HG03135 (cell line): ENCODE measurements at regions not wholly inside any gene's neighbourhood (a gene's known extent, or its start where the extent isn't known, plus 50 kb on each side); places are given as distances from the start of the nearest gene placed in this dataset.

Experiments used
- ATAC-seq: cut with Tn5 transposase; IDR thresholded peaks from one replicate; pipeline ENCODE4 v1.9.1; 2021; ENCODE audit warnings: mild to moderate bottlenecking, moderate library complexity; ENCODE audit not compliant: unreplicated experiment

DNA sequence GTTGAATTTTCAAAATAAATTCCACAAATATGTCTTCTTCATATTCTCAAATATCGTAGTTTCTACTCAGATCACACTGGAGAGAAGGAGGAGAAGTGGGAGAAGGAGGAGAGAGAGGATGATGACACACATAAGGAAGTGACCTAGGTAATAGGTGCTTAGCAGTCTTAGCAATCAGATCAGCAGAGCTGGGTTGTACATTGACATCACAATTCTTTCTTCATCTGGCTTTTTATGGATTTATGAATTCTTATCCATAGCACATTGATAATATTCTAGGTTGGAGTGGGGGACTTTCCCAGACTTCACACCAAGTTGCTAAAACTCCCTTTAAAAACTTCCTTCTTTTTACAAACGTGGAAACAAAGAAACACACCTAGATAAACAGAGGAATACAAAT, 86.9 kb downstream of the FGF9 start:
- no peak for ATAC-seq

DNA sequence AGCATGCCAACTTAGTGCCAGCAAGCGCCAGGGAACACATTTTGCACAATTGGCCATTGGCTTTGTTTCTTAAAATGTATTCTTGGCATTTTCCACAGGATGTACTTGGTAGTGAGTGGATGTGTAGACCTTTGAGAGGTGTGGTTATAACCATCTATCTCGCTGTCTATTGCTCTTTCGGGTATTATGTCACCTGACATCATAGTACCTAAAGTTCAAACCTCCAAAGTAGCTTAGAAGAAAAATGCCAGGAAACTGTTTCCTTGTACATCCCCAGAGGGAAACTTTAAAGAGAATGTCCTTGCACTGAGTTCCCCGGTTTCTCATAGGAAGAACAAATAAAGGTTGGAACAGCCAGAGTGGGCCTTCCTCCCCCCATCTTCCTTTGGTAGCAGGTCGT, 87.6 kb downstream of the FGF9 start:
- no peak for ATAC-seq

DNA sequence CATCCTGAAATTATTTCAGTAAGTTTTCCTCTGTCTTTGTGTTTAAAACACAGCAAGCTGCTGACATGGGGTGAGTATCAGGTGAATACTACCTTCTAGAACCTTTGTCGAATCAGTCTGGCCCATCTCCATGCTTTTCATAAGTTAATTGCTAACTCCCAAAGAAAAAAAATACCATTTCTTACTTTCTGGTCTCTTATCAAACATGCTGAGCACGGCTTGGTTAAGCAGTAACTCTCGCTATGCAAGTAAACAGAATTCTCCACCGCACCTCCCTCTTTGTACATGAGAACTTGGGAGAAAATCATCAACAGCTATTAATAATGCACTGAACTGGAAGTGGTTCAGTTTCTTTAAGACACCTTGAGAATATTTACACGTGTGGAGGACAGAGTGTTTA, 88.6 kb downstream of the FGF9 start:
- ATAC-seq = no peak

DNA sequence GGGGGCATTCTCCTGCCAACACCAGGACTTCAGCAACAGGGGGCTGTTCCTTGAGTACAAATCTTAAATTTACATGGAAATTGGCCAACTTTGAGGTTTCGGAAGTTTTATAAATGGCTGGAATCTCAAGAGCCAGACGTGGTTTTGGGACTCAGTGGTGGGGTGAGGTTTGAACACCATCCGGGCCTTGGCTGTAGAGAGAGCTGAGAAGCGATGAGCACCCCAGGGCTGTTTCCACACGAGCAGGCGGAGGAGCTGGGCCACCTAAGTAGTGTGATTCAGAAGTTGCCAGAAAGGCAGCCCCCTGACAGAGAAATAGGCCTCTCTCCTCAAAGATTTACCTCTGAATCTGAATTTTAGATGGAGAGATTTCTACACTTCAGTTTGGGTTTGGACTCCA, 89.0 kb downstream of the FGF9 start:
- ATAC-seq = no peak

DNA sequence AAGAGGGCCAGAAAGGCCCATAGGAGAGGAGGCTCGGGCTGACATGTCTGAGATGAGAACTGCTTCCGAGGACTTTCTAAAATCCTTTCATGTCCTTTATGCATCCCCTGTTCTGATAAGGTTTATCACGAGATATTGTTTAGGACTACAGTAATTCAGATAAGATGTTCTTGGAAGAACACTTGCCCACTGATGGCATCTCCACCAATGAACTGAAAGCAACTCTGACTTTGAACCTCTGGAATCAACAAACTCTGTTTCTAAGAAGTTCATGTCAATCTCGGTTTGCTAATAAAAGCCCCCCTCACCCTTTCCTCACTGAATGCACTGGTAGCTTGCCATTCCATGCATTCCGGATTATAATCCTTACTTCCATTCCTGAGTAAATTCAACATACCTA, 90.9 kb downstream of the FGF9 start:
- ATAC-seq = no peak

DNA sequence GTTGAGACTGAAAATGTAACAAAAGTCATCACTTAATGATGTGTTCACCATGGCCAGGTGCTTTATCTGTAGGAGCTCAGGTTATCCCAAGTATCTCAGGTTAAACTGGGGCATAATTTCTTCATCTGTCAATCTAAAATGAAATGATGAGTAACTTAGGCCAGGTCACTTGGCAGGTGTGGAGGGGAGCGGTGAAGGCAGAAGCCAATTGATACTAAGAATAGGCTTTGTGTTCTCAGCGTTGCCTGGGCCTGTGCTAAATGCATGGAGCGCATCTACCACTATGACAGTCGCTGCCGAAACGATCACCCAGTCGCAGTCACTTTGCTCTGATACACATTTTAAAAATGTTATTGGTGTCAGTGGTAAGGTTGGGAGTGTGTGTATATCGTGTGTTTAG, 91.6 kb downstream of the FGF9 start:
- no peak for ATAC-seq

DNA sequence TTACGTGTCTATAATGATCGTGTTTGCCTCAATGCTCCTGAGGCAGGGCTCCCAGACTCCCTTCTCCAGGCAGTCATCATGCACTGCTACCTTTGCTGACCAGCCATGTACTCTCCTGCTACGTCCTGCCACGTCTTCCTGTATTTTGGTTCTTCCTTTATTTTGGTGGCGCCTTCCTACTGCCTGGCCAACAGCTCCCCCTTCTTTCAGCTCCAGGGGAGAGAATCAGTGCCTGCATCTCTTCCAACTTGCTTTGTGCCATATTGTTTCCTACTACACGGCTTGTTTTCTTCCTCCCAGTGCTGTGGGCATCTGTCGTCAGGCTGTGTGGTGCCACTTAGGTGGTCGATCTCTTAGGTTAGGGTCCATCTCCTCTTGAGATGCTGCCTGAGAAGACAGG, 96.2 kb downstream of the FGF9 start:
- ATAC-seq = no peak

DNA sequence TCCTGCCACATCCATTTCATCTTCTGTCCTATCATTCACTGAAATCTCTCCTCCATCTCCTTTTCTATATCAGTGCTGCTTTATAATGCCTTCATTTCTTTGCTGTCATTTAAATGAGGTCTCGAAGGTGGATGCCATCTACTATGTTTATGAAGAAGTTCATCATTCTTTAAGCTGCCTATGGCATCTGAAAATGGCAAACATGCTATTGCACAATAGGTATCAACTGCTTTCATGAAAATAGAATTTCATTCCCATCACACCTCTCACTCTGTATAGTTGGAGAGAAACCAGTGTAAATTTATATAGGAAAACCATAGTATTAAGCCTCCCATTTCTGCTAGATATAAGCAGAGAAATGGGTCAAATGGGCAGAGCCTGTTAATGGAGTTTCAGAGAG, 100.2 kb downstream of the FGF9 start:
- no peak for ATAC-seq

DNA sequence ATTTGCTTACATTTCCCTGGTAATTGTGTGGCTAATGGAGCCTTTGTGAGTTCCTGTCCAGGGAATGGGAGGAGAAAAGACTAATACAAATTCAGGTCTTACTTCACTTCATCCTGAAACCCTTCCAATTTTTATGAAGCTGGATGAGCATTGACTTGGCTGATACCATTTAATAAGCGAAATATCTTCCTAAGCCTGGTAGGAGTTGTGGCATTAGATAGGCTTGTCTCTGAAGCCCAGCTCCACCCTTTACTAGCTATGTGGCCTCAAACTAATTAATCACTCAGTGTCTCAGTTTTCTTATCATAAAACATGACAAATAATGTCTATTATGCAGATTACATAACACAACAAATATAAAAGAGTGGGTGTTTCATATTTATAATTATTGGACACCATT, 106.3 kb downstream of the FGF9 start:
- no peak for ATAC-seq

DNA sequence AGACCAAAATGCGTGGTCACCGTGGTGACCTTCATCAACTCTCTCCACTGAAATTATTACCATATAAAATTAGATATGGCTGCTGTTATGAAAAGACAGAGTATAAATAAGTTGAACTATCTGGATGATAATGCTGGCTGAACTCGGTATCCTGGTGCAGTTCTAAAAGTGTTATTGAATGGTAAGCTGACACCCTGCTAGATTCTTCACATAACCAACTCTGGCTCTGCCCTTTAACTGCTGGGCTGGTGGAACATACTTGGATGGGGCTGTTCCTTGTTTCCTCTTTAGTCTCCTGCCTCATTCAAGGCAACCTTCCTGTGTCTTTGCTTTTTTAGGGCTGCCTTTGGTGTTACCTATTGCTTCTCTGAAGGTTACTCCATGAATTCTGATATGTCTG, 106.9 kb downstream of the FGF9 start:
- no peak for ATAC-seq

DNA sequence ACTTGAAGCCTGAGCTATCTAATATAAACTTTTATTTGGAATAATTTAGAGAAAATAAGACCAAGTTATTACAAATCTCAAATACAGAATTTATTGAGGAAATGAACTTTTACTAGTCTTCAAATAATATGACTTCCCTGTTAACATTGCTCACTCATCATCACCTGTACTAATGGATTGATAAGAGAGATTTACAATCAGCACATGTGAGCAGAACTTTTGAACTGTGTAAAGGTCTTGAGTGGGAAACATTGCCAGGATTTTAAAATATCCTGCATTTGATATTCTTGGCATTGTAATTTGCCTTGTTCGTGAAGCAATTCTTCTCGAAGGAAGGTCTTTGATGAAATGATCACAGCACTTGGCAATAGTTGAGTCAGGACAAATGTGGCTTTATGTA, 111.9 kb downstream of the FGF9 start:
- no peak for ATAC-seq

DNA sequence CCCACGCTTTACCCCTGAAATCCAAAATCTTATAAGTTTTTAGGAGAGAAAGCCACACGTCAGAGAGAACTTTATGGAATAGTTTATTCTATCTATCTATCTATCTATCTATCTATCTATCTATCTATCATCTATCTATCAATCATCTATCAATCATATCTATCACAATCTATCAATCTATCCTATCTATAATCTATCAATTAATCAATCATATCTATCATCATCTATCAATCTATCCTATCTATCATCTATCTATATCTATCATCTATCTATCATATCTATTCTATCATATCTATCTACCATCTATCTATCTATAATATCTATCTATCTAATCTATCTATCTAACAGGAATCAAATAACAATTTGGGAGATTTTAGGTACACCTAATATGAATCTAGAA, 115.1 kb downstream of the FGF9 start:
- no peak for ATAC-seq

DNA sequence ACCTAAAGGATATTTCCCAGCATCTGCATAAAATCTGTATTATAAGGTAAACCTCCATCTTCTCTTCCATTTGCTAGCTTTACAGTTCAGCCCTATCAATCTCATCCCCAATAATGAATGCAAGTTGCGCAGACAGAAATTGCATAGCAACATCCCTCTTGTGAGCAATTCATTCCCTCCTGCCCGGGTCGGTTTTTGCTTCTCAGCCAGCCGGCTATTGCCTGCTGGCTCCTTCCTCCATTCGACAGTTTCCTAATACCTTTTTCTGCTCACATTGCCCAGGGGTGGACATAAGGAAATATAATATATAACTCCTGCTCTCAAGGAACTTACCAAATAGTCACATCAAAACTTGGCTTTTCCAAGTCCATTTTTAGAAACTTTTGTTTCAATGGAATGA, 125.2 kb downstream of the FGF9 start:
- ATAC-seq = no peak

DNA sequence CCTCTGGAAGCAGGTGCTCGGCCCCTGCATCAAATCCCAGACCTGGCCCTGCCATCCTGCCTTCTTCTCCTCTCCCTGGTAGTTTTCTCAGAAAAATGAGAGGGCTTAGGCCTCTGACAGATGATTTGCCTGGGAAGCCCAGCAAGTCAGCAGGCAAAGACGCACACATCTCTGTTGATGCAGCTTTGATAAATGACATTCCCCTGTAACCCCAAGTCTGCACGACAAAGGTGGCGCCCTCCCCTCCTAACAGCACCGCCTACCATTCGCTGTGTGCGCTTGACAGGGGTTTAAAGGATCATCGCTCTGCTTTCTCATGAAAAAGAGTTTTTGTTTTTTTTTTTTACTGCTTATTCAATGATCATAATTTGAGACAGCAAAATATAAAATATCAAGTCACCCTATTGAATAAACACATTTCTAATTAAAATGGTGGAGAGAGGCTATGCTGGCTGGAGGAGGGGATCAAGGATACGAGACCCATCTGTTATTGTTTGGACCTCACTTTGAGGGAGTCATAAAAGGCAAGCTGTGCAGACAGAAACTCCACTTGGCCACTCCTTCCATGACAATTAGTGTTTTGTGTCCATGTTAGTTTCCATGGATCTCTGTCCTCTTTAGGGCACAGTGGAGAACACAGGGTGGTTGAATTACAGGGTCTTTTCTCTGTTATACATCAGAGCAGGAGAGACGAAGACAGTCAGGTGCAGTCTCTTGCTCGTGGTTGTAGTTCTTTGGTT, 126.1 kb downstream of the FGF9 start:
- no peak for ATAC-seq

DNA sequence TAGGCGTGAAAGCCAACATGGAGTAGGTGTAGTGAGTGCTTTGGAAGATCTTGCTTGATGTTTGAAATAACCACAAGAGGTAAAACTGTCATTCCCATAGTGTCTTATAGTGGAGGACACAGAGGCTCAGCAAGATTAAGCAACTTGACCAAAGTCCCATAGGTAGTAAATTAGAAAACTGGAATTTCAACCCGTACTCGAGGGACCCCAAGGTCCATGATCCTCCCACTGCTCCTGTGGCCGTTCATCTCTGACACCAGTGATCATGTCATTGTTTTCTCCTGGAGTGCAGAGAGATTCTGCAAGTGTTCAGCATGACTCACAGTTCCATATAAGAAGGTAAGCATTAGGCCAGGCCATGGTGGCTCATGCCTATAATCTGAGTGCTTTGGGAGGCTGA, 126.9 kb downstream of the FGF9 start:
- ATAC-seq = no peak

DNA sequence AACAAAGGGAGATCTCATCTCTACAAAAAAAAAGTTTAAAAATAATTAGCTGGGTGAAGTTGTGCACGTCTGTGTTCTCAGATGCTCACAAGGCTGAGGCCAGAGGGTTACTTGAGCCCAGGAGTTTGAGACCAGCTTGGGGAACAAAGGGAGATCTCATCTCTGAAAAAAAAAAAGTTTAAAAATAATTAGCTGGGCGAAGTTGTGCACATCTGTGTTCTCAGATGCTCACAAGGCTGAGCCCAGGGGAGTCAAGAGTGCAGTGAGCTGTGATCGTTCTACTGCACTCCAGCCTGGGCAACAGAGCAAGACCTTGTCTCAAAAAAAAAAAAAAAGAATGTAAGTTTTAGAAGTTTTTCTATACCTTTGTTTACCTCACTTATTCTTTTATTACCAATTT, 127.3 kb downstream of the FGF9 start:
- ATAC-seq = no peak

DNA sequence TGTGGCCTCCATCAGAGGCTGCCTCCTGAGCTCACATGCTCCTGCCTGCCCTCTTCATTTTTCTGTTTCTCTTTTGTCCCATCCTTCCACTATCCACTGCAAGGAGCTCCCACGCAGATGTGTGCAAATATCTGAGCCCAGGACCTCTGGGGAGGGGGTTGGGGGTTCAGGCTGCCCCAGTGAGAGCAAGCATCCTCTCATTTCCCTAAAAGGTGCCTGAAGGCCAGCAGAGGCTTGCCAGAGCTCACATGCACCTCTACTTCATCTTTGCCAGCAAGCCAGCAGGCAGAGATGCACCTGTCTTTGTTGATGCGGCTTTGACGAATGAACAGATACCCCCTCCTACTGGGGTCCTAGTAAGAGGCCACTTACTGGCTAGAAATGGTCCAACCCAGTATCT, 128.8 kb downstream of the FGF9 start:
- ATAC-seq = no peak

DNA sequence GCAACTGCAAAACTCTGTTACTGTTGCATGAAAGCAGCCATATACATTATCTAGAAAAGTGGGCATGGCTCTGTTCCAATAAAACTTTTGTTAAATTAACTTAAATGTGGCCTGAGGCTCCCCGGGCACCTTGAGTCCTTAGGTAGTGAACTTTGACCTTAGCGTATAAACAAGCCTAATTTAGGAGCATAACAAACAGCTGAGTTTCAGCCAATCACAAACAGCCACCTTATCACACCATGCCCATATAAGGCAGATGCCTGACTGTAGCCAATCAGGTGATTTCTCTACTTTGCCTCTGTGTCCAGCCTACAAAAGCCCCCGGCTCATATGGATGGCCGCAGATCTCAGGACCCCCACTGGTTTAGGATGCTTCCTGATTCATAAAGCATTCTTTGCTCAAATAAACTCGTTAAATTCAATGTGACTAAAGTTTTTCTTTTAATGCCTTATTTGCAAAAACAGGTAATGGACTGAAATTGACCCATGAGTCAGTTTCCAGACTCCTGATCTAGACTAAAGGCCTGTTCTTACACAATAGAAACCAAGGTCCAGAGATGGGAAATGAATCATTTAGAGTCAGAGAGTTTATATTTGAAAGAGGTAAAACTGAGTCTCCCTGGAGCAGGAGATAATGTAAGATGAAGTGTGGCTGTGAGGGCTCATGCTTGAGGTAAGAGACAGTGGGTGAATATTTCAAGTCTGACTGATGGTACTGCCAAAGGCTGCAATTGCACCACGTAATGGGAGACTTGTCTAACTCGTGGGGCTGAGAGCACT, 130.2 kb downstream of the FGF9 start:
- no peak for ATAC-seq

DNA sequence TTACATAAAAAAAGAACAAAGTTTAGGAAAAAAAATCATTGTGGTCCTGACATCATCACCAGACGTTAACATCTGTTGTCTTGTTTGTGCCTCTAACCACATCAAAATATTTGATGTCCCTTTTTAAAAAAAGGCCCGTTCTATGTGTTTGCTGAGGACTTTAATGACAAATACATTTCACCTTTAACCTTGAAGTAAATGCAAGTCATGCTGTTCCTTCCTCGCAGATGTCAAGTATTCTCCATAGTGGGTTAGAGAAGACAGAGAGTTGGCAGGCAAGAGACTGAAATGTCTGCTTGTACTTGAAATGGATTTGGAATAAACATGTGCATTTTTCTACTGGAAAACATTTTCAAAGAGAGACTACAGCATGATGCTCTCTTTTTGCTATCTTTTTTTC, 134.9 kb downstream of the FGF9 start:
- ATAC-seq = no peak

DNA sequence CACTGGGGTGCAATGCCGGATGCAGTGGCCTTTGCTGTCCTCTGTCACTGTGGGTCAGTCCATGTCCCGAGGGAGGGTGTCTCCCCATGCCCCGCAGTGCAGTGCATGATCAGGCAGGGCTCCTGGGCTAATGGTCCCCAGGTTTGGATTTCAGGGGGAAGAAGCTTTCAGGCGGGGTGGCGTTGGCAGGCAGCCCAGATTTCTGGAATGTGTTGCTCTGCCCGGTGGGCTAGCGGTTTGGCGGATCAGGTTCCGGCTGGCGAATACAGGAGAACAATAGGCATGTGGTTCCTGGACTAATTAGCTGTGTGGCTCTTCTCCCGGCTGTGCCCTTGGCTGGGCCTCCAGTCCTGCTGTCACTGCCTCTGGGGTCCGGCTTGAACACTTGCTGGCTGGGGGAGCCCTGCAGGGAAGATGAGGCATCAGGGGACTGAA, 141.3 kb downstream of the FGF9 start:
- no peak for ATAC-seq

DNA sequence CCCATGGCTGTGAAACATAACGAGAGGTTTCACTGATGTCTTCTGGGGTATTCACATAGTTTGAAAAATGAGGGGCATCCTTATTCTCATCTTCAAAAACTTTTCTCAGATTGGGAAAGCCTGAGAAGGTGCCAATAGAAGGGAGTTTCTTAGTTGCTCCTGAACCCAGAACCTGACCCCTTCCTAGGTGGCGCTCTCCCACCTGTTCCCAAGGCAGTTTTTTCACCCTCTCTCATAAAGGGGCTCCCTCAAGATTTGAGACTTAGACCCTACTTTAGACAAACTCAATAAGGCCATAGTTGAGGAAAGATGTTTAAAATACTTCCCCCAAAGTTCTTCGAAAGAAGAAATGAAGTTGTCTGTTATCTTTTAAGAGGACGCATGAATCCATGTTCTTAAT, 142.2 kb downstream of the FGF9 start:
- no peak for ATAC-seq

DNA sequence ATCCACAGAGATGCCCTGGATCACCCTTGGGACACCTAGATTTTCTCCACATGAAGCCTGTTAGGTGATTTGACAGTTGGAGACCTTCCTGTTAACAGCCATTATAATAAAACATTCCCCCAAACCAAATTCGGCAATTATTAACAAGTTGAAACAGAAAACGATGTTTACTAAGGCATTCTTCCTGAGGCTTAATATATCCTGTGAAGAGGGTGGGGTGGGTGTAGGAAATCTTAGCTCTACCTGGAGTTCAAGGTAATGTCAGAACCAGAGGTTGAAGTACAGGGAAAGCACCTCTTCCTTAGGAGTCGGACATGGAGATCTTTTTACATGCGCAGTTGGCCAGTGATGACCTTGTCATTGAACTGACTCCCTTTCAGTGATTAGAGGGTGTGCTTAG, 143.0 kb downstream of the FGF9 start:
- no peak for ATAC-seq

DNA sequence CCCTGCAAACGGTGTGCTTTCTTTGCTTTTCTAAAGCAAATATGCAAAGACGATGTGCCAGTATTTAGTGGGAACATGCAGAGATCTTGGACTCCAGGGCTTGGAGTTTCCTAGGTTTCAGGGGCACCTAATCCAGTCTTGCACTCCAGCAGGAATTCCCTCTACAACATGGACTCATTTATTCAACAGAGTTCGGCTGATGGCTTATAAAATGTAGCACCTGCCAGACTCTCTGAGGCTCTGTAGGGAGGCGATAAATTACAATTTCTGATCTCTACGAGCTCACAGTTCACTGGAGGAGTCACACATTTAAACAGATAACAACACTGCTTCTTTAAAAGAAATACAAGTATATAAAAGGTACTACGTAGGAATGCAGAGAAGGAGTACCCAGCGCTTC, 143.7 kb downstream of the FGF9 start:
- no peak for ATAC-seq
